Spleen (tissue), 11 donors: ENCODE measurements at regions not wholly inside any gene's neighbourhood (a gene's known extent, or its start where the extent isn't known, plus 50 kb on each side); places are given as distances from the start of the nearest gene placed in this dataset.

ENCODE experiments used
- DNase-seq: peaks from one replicate; pipeline ENCODE4 v3.0.0-alpha.2; 2020
- H3K27ac ChIP-seq, 8 donors: fragments of 200-600 bp; sonication (generic) in 7 of 8; 1 replicate in 4 of 8; 2 replicates in 4 of 8; pipeline versions ENCODE4 v1.5.0 to v1.8.0; 2016 to 2021; ENCODE audit warnings: inconsistent platforms in 4 of 8, mild to moderate bottlenecking in 4 of 8, moderate library complexity in 1 of 8
- H3K27me3 ChIP-seq, 7 donors: fragments of 200-600 bp; sonication (generic) in 6 of 7; replicated peaks in 1 of 7; 1 replicate in 4 of 7; 2 replicates in 3 of 7; pipeline versions ENCODE4 v1.5.0 to v1.8.0; 2016 to 2021; ENCODE audit warnings: inconsistent platforms in 3 of 7, mild to moderate bottlenecking in 1 of 7
- H3K36me3 ChIP-seq, 6 donors: fragments of 200-600 bp; sonication (generic) in 5 of 6; 1 replicate in 4 of 6; 2 replicates in 2 of 6; pipeline versions ENCODE4 v1.5.0 to v1.8.0; 2016 to 2021; ENCODE audit warnings: inconsistent platforms in 2 of 6
- H3K4me1 ChIP-seq, 6 donors: fragments of 200-600 bp; sonication (generic) in 5 of 6; 1 replicate in 3 of 6; 2 replicates in 3 of 6; pipeline versions ENCODE4 v1.5.0 to v1.8.0; 2016 to 2021; ENCODE audit warnings: inconsistent platforms in 3 of 6
- H3K4me3 ChIP-seq, 8 donors: fragments of 200-600 bp; sonication (generic) in 7 of 8; 1 replicate in 4 of 8; 2 replicates in 4 of 8; pipeline versions ENCODE4 v1.5.0 to v1.8.0; 2016 to 2021; ENCODE audit warnings: inconsistent platforms in 4 of 8, mild to moderate bottlenecking in 4 of 8, moderate library complexity in 2 of 8
- H3K9me3 ChIP-seq, 8 donors: fragments of 200-600 bp; sonication (generic) in 7 of 8; 1 replicate in 4 of 8; 2 replicates in 4 of 8; pipeline versions ENCODE4 v1.5.0 to v1.8.0; 2016 to 2021; ENCODE audit warnings: inconsistent platforms in 4 of 8
- POLR2A ChIP-seq, 3 donors: fragments of 450-650 bp; IDR thresholded peaks; one replicate each; pipeline ENCODE4 v1.5.1; 2017; ENCODE audit warnings: antibody characterized with exemption in 3 of 3, mild to moderate bottlenecking in 1 of 3
- POLR2AphosphoS5 ChIP-seq, 3 donors: sonication (generic); formaldehyde crosslinking; IDR thresholded peaks; one replicate each; pipeline ENCODE4 v1.5.1; 2017; ENCODE audit warnings: antibody characterized with exemption in 3 of 3
- WGBS, 5 donors: extraction: QIAGEN DNeasy Blood & Tissue Kit in 3 of 5; methylation state at CpG; one replicate each; pipeline versions ENCODE4 v1.1.5 to v1.1.7; 2013 to 2018; 5-methylcytosine and 5-hydroxymethylcytosine counted together
- intact Hi-C: fragments of 100-400 bp; cut with DNase I; formaldehyde crosslinking; loops from one replicate; pipeline ENCODE4 v1.15.0; 2023; ENCODE audit warnings: low total_unique reads
- TF ChIP-seq, protein P1 (sequence below), 11 experiments: fragments of 200-600 bp in 7 of 11; fragments of 450-650 bp in 4 of 11; sonication (generic) in 4 of 11; IDR thresholded peaks in 8 of 11; conservative IDR thresholded peaks in 3 of 11; 1 replicate in 7 of 11; 2 replicates in 4 of 11; pipeline versions ENCODE4 v1.4.0 to v1.8.0; 2016 to 2021; ENCODE audit warnings: antibody characterized with exemption in 11 of 11, inconsistent platforms in 4 of 11, mild to moderate bottlenecking in 1 of 11
- donor health status: healthy with polysubstance abuse.
- donor health status: DM: no; HTN: no; CAD: no; lungs with moderate emphysema.
- donor health status: DM: no; HTN: no; CAD: no.
- donor health status: Bipolar disorder and iron deficiency.
- donor health status: healthy.
- donor health status: DM: no; HTN: no; CAD: no.
- donor health status: DM: yes; HTN: yes; CAD: no.

DNA sequence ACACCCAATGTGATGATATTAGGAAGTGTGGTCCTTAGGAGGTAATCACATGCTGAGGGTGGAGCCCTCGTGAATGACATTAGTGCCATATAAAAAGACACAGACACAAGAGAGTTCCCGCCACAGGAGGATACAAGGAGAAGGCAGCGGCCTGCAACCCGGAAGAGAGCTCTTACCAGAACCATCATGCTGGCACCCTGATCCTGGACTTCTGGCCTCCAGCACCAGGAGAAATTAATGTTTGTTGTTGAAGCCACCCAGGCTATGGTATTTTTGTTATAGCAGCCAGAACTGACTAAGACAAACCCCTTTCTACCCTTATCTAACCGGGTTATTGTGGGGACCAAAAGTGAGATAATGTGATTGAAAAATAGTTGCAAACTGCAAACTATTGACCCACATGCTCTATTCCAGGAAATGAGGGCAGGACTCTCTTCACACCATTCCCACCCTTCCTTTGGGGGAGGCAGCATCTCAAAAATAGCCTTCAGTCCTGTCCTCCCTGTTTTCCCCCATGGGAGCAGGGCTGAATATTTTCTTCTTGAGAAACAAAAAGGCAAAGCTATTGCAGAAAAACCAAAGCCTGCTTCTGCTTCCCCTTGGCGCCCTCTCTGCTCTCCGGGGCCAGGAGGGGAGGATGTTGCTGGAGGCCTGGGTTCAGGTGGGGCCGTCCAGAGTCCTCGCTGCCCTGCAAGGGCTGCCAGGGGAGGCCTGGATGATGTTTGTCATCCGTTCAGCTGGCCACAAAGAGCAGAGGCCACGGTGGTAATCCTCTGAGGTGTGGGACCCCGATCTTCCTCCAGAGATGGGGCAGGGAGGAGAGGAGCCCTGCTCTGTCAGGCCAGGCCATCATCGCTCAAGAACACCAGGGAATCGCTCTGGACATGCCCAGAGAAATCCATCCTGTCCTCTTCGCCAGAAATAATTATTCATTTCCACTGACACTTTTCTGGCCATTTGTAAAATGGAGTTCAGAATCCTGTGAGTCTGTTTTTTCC lies 73.8 kb upstream of the HAAO start:
- H3K36me3 ChIP-seq: no peaks in the 10 kb centered on the region
- TF ChIP-seq, protein P1, sequence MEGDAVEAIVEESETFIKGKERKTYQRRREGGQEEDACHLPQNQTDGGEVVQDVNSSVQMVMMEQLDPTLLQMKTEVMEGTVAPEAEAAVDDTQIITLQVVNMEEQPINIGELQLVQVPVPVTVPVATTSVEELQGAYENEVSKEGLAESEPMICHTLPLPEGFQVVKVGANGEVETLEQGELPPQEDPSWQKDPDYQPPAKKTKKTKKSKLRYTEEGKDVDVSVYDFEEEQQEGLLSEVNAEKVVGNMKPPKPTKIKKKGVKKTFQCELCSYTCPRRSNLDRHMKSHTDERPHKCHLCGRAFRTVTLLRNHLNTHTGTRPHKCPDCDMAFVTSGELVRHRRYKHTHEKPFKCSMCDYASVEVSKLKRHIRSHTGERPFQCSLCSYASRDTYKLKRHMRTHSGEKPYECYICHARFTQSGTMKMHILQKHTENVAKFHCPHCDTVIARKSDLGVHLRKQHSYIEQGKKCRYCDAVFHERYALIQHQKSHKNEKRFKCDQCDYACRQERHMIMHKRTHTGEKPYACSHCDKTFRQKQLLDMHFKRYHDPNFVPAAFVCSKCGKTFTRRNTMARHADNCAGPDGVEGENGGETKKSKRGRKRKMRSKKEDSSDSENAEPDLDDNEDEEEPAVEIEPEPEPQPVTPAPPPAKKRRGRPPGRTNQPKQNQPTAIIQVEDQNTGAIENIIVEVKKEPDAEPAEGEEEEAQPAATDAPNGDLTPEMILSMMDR (IDR thresholded peaks at IDR 0.05 in 8 of 11, conservative IDR thresholded peaks at IDR 0.05 in 3 of 11): no peak
- TF ChIP-seq POLR2A (IDR thresholded peaks at IDR 0.05) (no peak), POLR2AphosphoS5 (IDR thresholded peaks at IDR 0.05) (peak in 2 of 3 donors; percentile 21 to 29)
- WGBS, 5 donors: 54 to 70% (median 60%) methylated on average over 15 of the region's 15 CpGs
- intact Hi-C loops: no loop called here
- peaks cover 0 to 27% (median 12%) of the 10 kb centered on the region in 8 donors for H3K9me3 ChIP-seq
- peak overlapping the region in 7 of 8 donors; percentile 33 to 76 (median 66) for H3K27ac ChIP-seq
- no peaks in the 10 kb centered on the region for H3K27me3 ChIP-seq
- H3K4me3 ChIP-seq: no peak overlapping the region
- H3K4me1 ChIP-seq: peaks cover 0 to 14% (median 2%) of the 10 kb centered on the region in 6 donors
- no peak for DNase-seq

DNA sequence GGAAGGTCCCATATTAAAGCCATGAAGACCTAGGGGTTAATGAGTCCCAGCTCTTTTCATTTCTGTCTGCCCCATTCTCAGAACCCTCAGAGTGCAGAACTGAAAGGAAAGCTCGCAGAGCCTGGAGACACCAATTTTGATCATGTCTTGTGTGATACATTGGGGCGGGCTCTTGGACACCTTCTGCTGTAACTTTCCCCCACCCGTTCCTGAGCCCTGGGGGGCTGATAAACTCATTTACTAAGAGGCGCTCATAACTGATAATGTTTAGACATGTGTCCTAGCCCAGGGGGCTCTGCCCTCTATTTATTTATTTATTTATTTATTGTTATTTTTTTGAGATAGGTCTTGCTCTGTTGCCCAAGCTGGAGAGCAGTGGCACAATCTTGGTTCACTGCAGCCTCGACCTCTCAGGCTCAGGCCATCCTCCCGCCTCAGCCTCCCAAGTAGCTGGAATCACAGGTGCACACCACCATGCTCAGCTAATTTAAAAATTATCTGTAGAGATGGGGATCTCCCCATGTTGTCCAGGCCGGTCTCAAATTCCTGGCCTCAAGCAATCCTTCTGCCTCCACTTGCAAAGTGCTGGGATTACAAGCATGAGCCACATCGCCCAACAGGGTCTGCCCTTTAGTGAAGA lies 72.4 kb upstream of the HAAO start:
- H3K27ac ChIP-seq: no peak overlapping the region

GRCh38 chr2:42864222-42864621 lies 71.8 kb upstream of the HAAO start:
- Histone ChIP-seq H3K36me3 (no peaks in the 10 kb centered on the region), H3K4me1 (peaks cover 0 to 21% (median 2%) of the 10 kb centered on the region in 6 donors), H3K4me3 (no peak overlapping the region), H3K27me3 (no peaks in the 10 kb centered on the region), H3K9me3 (peaks cover 0 to 28% (median 14%) of the 10 kb centered on the region in 8 donors), H3K27ac (no peak overlapping the region)
- no peak for DNase-seq
- TF ChIP-seq, protein P1 (IDR thresholded peaks at IDR 0.05 in 8 of 11, conservative IDR thresholded peaks at IDR 0.05 in 3 of 11): no peak
- TF ChIP-seq POLR2A (IDR thresholded peaks at IDR 0.05) (no peak), POLR2AphosphoS5 (IDR thresholded peaks at IDR 0.05) (no peak)
- intact Hi-C loops: no loop called here
- 78 to 86% (median 80%) methylated on average over 6 of the region's 6 CpGs for WGBS, 5 donors

More for the DNA sequence above, 72.4 kb upstream of the HAAO start:
- intact Hi-C loops: no loop called here
- H3K4me1 ChIP-seq: peaks cover 0 to 16% (median 2%) of the 10 kb centered on the region in 6 donors
- 92 to 97% (median 93%) methylated on average over 8 of the region's 8 CpGs for WGBS, 5 donors
- H3K9me3 ChIP-seq: peaks cover 0 to 31% (median 16%) of the 10 kb centered on the region in 8 donors
- H3K36me3 ChIP-seq: no peaks in the 10 kb centered on the region
- DNase-seq: no peak
- no peak for TF ChIP-seq POLR2AphosphoS5 (IDR thresholded peaks at IDR 0.05)
- TF ChIP-seq, protein P1 (IDR thresholded peaks at IDR 0.05 in 8 of 11, conservative IDR thresholded peaks at IDR 0.05 in 3 of 11): no peak
- TF ChIP-seq POLR2A (IDR thresholded peaks at IDR 0.05): no peak
- H3K4me3 ChIP-seq: no peak overlapping the region
- no peaks in the 10 kb centered on the region for H3K27me3 ChIP-seq

GRCh38 chr2:42863751-42864150 lies 71.4 kb upstream of the HAAO start:
- no peaks in the 10 kb centered on the region for H3K36me3 ChIP-seq
- 89 to 93% (median 90%) methylated on average over 10 of the region's 10 CpGs for WGBS, 5 donors
- TF ChIP-seq, protein P1 (IDR thresholded peaks at IDR 0.05 in 8 of 11, conservative IDR thresholded peaks at IDR 0.05 in 3 of 11): no peak
- TF ChIP-seq POLR2A (IDR thresholded peaks at IDR 0.05) (no peak), POLR2AphosphoS5 (IDR thresholded peaks at IDR 0.05) (no peak)
- intact Hi-C loops: no loop called here
- H3K27me3 ChIP-seq: no peaks in the 10 kb centered on the region
- DNase-seq: no peak
- peaks cover 0 to 27% (median 11%) of the 10 kb centered on the region in 8 donors for H3K9me3 ChIP-seq
- H3K4me3 ChIP-seq: no peak overlapping the region
- H3K4me1 ChIP-seq: peaks cover 0 to 23% (median 2%) of the 10 kb centered on the region in 6 donors
- no peak overlapping the region for H3K27ac ChIP-seq
